Neuron (in vitro differentiated cells): ENCODE measurements at regions not wholly inside any gene's neighbourhood (a gene's known extent, or its start where the extent isn't known, plus 50 kb on each side); places are given as distances from the start of the nearest gene placed in this dataset.
"Not testable (repeated sequence)": the region's sequence is repeated elsewhere in the genome, so short reads cannot be mapped to it uniquely, and the experiment has no call there.

Source experiments
- H2AFZ ChIP-seq: one replicate; pipeline ENCODE4 v1.6.1; 2013; ENCODE audit warnings: low read depth, mild to moderate bottlenecking, inconsistent platforms, low read length, moderate library complexity
- H3K27me3 ChIP-seq: one replicate; pipeline ENCODE4 v1.6.1; 2013; ENCODE audit warnings: low read length; ENCODE audit not compliant: insufficient read depth
- H3K36me3 ChIP-seq: one replicate; pipeline ENCODE4 v1.6.1; 2013; ENCODE audit warnings: low read length; ENCODE audit not compliant: insufficient read depth
- H3K4me1 ChIP-seq: one replicate; pipeline ENCODE4 v1.6.1; 2013; ENCODE audit warnings: low read length; ENCODE audit not compliant: insufficient read depth
- H3K4me3 ChIP-seq: 2 replicates; pipeline ENCODE4 v1.5.1; 2013; ENCODE audit warnings: mild to moderate bottlenecking, low read length, moderate library complexity
- H3K9me3 ChIP-seq: one replicate; pipeline ENCODE4 v1.6.1; 2013; ENCODE audit warnings: low read length

DNA sequence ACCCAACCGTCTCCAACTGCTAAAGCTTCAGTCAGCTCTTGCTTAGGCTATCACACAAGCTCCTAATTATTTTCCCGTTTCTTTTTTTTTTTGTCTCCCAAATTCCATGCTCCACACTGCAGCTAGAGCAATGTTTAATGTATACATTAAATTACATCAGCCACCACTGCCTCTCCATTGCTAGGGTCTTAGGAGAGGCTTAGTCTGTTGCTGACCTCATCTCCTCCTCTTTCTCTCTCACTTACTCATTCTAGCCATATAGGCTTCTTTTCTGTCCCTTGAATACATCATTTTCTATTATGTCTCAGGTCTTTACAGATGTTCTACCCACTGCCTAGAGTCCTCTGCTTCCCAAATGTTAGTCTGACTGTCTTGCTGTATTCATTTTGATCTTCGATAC is 138.1 kb upstream of the ST6GALNAC5 start:
- no peak overlapping the region for H2AFZ ChIP-seq
- H3K4me3 ChIP-seq, result no peak overlapping the region
- H3K4me1 ChIP-seq, result no peaks in the 10 kb centered on the region
- no peaks in the 10 kb centered on the region for H3K9me3 ChIP-seq
- H3K36me3 ChIP-seq, result no peaks in the 10 kb centered on the region
- H3K27me3 ChIP-seq, result no peaks in the 10 kb centered on the region

DNA sequence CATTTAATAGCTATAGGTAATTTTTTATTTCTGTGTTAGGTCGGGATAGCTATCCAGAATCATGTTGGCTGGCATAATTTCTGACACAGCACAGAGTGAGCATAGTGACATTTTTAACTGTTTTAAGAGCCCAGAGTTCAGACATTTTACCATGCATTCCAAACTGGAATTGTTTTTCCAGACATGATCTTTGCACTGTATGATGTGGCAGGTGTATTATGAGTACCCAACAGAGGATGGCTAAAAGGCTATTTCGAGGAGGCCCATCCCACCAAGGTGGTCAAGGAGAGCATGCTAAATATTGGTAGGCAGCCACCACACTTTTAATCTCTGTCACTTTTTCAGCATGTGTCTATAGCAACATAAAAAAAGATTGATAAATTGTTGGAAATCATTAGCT is 137.3 kb upstream of the ST6GALNAC5 start:
- Histone ChIP-seq H3K4me1 (no peaks in the 10 kb centered on the region), H3K36me3 (no peaks in the 10 kb centered on the region), H3K9me3 (no peaks in the 10 kb centered on the region), H3K27me3 (no peaks in the 10 kb centered on the region), H3K4me3 (no peak overlapping the region), H2AFZ (no peak overlapping the region)

DNA sequence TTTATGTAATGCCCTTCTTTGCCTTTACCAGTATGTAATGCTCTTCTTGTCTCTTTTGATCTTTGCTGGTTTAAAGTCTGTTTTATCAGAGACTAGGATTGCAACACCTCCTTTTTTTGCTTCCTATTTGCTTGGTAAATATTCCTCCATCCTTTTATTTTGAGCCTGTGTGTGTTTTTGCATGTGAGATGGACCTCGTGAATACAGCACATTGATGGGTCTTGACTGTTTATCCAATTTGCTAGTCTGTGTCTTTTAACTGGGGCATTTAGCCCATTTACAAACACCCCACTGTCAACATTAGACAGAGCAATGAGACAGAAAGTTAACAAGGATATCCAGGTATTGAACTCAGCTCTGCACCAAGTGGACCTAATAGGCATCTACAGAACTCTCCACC is 128.9 kb upstream of the ST6GALNAC5 start:
- H3K4me3 ChIP-seq, H2AFZ ChIP-seq, H3K27me3 ChIP-seq, H3K36me3 ChIP-seq, H3K9me3 ChIP-seq, H3K4me1 ChIP-seq: not testable (repeated sequence)

DNA sequence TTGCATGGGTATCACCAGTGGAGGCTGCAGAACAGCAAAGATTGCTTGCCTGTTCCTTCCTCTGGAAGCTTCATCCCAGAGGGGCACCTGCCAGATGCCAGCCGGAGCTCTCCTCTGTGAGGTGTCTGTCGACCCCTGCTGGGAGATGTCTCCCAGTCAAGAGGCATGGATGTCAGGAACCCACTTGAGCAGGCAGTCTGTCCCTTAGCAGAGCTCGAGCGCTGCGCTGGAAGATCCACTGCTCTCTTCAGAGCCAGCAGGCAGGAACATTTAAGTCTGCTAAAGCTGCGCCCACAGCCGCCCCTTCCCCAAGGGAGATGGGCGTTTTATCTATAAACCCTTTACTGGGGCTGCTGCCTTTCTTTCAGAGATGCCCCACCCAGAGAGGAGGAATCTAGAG is 126.3 kb upstream of the ST6GALNAC5 start:
- H2AFZ ChIP-seq, H3K4me1 ChIP-seq, H3K4me3 ChIP-seq, H3K36me3 ChIP-seq, H3K9me3 ChIP-seq, H3K27me3 ChIP-seq: not testable (repeated sequence)

DNA sequence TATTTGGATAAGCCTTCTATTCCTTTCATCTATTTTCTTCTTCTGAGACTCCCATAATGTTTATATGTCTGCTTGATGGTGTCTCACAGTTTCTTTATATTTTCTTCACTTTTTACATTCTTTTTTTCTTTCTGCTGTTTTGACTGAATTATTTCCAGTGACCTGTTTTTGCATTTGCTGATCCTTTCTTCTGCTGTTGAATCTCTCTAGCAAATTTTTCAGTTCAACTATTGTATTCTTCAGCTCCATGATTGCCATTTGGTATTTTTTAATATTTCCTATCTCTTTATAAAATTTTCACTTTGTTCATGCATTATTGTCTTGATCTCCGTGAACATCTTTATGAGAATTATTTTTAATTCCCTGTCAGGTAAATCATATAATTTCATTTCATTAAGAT is 122.3 kb upstream of the ST6GALNAC5 start:
- H3K4me1 ChIP-seq, result no peaks in the 10 kb centered on the region
- H3K36me3 ChIP-seq, result no peaks in the 10 kb centered on the region
- no peak overlapping the region for H2AFZ ChIP-seq
- H3K4me3 ChIP-seq, result no peak overlapping the region
- no peaks in the 10 kb centered on the region for H3K9me3 ChIP-seq
- H3K27me3 ChIP-seq, result no peaks in the 10 kb centered on the region

DNA sequence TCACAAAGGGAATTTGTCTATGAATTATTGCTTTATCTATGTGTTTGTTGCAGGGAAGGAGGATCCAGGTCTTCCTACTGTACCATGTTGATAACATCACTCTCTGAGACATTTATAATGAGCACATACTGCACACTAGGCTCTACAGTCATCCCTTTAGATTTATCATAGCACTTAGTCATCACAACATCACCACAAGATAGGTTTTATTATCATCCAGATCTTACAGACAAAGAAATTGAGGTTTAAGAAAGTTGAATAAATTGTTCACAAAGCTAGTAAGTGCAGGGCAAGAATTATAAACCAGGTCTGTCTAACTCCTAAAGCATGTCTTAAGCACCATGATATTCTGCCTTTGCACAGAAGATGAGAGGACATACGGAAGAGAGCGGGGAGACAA is 121.1 kb upstream of the ST6GALNAC5 start:
- no peaks in the 10 kb centered on the region for H3K36me3 ChIP-seq
- no peaks in the 10 kb centered on the region for H3K4me1 ChIP-seq
- no peaks in the 10 kb centered on the region for H3K9me3 ChIP-seq
- no peak overlapping the region for H2AFZ ChIP-seq
- H3K27me3 ChIP-seq, result no peaks in the 10 kb centered on the region
- no peak overlapping the region for H3K4me3 ChIP-seq

DNA sequence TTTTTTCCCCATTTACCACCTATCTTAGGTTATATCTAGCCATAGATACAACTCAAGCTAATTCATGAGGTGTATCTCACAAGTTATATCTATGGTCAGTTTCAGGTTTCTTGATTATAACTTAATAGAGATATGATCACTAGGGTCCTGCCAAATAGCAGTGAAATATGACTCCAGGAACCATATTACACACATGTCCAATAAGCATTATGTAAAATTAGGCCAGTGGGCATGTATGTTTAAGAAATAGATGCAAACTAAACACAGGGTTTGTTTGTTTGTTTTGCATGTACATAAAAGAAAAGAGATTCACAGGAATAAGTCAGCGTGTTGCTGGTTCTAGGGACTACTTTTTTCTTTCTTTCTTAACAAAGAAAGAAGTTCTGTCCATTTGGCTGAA is 112.5 kb upstream of the ST6GALNAC5 start:
- no peaks in the 10 kb centered on the region for H3K9me3 ChIP-seq
- H3K36me3 ChIP-seq, result no peaks in the 10 kb centered on the region

DNA sequence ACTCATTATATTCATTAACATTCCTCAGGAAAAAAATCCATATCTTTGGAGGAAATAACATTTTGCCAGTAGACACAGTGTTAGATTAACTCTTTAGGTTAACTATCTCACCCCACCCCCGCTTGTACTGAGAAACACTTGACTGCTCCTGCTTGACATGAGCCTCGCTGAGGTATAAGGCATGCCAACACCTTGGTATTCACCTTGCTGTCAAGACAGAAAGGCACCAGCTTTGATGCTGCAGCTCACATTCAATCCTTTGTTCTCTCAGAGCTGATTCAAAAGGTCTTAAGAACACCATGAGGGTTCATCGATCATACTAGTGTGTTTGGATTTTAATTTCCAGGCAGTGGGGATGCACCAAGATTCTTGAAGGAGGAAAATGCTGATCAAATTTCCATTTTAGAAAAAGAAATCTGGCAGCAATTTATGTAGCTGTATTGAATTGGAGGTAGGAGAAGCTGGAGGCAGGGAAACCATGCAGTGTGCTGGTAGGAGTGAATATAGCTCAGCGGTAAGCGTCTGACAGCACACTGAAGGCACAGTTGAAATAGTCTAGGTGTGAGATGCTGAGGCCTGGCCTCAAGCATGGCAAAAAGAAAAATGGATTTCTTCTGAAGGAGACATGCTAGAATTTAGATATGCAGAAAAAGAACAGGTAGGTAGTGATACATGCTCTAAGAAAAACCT is 108.0 kb upstream of the ST6GALNAC5 start:
- H3K27me3 ChIP-seq, result no peaks in the 10 kb centered on the region
- no peaks in the 10 kb centered on the region for H3K36me3 ChIP-seq
- H2AFZ ChIP-seq, result no peak overlapping the region
- no peak overlapping the region for H3K4me3 ChIP-seq
- H3K4me1 ChIP-seq, result no peaks in the 10 kb centered on the region
- no peaks in the 10 kb centered on the region for H3K9me3 ChIP-seq

More for the DNA sequence above, 112.5 kb upstream of the ST6GALNAC5 start:
- no peaks in the 10 kb centered on the region for H3K27me3 ChIP-seq
- no peak overlapping the region for H3K4me3 ChIP-seq
- no peaks in the 10 kb centered on the region for H3K4me1 ChIP-seq
- no peak overlapping the region for H2AFZ ChIP-seq

DNA sequence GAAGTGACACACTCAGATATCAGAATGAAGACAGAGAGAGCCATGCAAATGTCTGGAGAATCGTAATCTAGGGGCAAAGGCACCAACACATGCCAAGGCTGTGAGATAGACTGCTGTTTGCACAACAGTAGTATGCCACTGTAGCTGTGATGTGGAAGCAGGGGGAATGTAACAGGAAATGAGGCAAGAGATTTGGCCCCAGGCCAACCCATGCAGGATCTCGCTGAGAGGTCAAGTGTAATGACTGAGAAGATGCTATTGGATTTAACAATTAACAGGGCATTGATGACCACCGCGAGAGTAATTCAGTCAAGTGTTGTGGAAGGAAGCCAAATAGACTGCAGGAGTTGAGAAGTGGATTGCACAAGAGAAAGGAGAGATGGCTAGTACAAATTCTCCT is 107.3 kb upstream of the ST6GALNAC5 start:
- H3K4me1 ChIP-seq, result peaks cover 5% of the 10 kb centered on the region
- H3K36me3 ChIP-seq, result no peaks in the 10 kb centered on the region
- no peak overlapping the region for H3K4me3 ChIP-seq
- no peak overlapping the region for H2AFZ ChIP-seq
- H3K27me3 ChIP-seq, result no peaks in the 10 kb centered on the region
- H3K9me3 ChIP-seq, result no peaks in the 10 kb centered on the region

DNA sequence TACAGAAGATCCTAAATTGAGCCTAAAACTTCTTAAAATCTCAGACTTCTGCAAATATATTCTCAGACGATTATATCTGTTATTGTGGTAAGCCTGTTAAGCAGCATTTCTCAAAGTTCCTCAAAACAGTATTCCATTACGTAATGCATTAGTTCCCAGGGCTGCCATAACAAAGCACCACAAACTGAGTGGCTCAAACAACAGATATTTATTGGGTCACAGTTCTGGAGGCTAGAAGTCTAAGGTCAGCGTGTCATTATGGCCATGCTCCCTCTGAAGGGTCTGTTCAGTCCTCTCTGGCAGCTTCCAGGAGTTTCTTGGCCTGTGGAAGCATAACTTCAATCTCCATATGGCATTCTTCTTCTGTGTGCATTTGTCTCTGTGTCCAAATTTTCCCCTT is 103.5 kb upstream of the ST6GALNAC5 start:
- H3K4me3 ChIP-seq, result no peak overlapping the region
- H3K4me1 ChIP-seq, result peaks cover 8% of the 10 kb centered on the region
- no peaks in the 10 kb centered on the region for H3K9me3 ChIP-seq
- no peaks in the 10 kb centered on the region for H3K27me3 ChIP-seq
- no peaks in the 10 kb centered on the region for H3K36me3 ChIP-seq
- no peak overlapping the region for H2AFZ ChIP-seq

DNA sequence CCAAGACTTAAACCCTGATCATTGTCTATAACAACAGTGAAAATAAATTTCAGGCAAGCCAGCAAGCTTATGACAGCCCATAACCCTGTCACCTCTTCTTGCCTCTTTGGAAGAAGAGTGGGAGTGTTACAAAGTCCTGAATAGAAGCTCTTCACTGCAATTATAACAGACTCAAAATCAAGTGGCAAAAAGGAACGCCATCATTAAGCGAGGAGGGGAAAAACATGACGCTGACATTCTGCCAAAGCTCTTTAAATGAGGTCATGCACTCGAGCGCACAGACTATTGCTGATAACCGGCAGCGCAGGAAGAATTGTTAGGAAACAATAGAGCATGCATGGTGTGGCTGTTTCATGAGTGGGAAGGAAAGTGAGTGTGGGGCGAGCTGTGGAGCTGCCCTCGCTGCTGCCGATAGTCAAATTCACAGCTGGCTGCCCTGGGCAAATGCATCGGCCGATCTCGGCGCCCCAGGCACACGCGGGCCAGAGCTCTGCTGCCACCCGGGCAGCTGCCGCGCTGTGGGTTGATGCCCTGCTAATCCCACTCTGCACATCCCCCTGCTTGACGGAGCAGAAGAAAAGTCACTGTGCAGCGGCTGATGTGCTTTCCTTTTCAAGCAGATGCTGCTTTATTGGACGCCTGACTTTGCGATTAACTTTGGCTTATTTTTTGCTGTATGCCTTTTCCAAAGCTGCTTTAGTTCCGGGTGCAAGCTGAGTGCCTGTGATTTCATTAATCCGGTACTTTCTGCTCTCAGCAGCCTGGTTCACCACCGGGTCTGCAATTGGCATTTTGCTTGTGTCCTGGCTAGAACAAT is 102.4 kb upstream of the ST6GALNAC5 start:
- Histone ChIP-seq H2AFZ (no peak overlapping the region), H3K4me3 (no peak overlapping the region), H3K27me3 (no peaks in the 10 kb centered on the region), H3K4me1 (peaks cover 8% of the 10 kb centered on the region), H3K9me3 (no peaks in the 10 kb centered on the region), H3K36me3 (no peaks in the 10 kb centered on the region)

DNA sequence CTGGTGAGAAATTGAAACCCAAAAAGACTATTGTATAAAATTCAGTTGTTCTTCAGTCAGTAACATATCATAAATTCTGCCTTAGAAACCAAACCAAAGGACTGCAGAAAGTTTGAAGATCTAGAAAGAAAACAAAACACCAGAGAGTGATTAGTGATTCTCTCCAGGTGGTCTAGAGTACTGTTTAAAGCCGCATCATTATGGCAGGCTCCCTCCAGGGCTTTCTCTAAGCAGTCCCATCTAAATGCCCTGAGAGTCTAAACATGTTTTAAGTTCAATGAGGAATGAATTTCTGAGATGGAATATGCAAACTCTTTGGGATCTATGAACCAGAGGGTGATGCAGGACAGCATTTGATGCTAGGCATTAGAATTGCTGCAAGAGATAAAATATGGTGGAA is 100.9 kb upstream of the ST6GALNAC5 start:
- no peaks in the 10 kb centered on the region for H3K27me3 ChIP-seq
- H3K4me3 ChIP-seq, result no peak overlapping the region
- peaks cover 8% of the 10 kb centered on the region for H3K4me1 ChIP-seq
- no peaks in the 10 kb centered on the region for H3K9me3 ChIP-seq
- H2AFZ ChIP-seq, result no peak overlapping the region
- no peaks in the 10 kb centered on the region for H3K36me3 ChIP-seq

DNA sequence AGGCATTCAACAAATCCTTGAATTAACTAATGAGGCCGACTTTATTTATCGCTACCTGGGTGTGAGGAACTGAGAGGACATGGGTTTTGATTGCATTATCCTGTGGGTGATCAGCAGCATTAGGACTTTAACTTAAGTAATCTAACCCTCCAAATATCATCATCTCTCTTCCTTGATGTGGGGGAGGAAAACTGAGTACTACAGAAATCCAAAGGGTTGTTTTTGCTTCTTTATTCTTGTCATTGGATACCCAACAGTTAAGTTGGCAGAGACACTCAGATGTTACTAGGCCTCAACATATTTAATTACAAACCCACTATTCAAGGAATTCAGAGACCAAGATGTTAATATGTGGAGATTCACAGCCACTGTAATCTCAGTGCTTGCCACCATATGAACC is 97.4 kb upstream of the ST6GALNAC5 start:
- Histone ChIP-seq H3K4me1 (peaks cover 3% of the 10 kb centered on the region), H3K27me3 (no peaks in the 10 kb centered on the region), H2AFZ (no peak overlapping the region), H3K4me3 (no peak overlapping the region), H3K36me3 (no peaks in the 10 kb centered on the region), H3K9me3 (no peaks in the 10 kb centered on the region)

DNA sequence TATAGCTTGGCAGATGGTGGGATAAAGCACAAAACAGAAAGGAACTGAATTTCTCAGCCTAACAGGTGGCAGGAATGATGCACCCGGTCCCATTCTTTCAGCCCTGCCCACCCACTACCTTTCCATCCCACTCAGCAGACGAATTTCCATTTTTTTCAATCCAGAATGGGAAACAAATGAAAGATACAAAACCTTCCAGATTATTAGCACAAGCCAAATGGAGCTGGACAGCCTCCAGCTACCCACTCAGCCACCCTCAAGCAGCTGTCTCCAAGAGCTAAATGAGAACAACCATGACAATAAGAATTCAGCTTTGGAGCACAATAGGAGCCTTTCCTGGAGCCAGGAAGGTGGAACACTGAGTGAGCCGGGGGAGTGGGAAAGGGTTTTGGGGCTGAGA is 96.3 kb upstream of the ST6GALNAC5 start:
- Histone ChIP-seq H3K27me3 (no peaks in the 10 kb centered on the region), H3K4me3 (no peak overlapping the region), H3K36me3 (no peaks in the 10 kb centered on the region), H2AFZ (no peak overlapping the region), H3K9me3 (no peaks in the 10 kb centered on the region), H3K4me1 (no peaks in the 10 kb centered on the region)
